AG08395 (cell line): ENCODE measurements at regions not wholly inside any gene's neighbourhood (a gene's known extent, or its start where the extent isn't known, plus 50 kb on each side); places are given as distances from the start of the nearest gene placed in this dataset.
"Not testable (repeated sequence)": the region's sequence is repeated elsewhere in the genome, so short reads cannot be mapped to it uniquely, and the experiment has no call there.

Experiments
- DNase-seq: peaks from one replicate; pipeline ENCODE4 v3.0.0; 2012; ENCODE audit warnings: mixed read lengths, low spot score

DNA sequence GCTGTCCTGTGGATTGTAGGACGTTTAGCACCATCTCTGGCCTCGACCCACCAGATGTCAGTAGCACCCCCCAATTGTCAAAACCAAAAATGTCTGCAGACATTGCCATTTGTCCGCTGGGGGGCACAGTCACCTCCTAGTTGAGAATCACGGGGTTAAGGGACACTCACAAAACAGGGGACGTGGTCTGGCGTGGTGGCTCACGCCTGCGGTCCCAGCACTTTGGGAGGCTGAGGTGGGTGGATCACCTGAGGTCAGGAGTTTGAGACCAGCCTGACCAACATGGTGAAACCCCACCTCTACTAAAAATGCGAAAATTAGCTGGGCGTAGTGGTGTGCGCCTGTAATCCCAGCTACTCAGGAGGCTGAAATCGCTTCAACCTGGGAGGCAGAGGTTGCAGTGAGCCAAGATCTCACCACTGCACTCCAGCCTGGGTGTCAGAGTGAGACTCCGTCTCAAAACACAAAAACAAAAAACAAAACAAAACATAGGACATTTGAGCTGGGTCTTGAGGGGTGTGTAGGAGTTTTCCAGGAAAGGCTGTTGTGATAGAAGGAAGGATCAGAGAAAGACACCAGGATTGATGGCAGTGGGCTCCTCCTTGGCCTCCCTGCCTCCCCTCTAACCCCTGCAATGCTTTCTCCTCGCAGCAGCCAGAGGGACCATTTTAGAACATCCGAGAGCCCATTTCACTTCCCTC is 171.8 kb upstream of the GSE1 start:
- DNase-seq: no peak

GRCh38 chr16:85441890-85442670 is 171.0 kb upstream of the GSE1 start:
- no peak for DNase-seq

DNA sequence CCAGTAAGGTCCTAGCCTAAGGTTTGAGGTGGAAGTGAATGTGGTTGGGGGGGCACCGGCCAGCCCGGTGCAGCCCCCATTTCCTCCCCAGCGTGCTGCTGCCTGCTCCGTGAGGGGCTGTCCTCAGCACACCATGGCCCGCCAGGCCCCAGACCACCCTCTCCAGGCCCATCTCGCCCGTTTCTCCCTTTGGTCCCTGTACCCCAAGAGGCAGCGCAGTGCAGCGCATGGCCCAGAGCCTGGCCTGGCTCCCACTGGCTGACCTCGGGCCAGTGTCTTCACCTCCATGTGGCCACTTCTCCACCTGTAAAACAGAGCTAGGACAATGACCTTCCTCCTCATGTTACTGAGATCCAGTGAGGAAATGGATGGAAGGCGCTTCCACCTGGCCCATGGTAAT is 170.0 kb upstream of the GSE1 start:
- DNase-seq: no peak

DNA sequence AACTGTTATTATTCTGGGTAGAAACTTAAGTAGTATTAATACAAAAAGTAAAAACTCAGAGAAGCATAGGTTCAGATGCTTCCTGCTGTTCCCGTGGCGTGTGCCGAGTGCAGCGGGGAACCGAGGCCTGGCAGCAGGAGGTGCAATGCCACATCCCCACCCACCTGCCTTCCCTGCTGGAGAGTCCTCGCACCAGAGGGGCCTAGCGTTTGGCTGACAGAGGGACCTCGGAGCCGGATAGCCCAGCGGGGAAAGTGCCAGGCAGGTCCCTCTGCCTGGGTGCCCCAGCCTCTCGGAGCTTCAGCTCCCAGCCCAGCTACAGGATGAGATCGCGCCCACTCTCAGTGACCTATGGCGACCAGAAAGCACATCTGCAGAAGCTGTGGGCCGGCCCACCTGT is 169.6 kb upstream of the GSE1 start:
- no peak for DNase-seq

DNA sequence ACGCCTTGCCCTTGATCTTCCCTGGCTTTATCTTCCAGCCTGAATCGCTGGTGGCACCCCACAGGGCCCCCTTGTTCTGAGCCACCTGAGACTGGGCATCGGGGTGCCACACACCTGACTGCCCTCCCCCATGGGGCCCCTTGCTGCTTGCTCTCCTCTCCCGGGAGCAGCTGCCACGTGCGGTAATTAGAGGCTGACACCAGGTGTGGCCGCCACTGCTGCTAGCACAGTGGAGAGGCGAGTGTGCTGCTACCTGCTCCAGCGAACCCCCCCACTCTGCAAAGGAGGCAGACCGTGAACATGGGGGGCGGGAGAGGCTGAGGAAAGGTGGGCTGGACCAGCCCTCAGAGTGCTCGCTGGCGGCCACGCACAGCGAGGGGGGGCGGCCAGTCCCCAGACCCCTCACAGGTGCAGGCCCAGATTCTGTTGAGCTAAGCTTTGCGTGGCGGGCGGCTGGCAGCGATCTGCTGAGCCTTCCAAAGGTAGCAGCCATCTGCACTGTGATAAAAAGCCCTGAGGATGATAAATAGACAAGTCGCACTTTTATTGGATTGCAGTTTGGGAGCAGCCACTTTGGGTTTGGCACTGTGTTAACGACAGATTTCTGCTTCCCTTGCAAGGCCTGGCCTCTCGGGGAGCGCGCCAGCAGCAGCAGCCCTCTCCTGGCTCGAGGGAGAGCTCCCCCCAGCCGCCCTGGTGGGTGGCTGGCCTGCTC is 167.9 kb upstream of the GSE1 start:
- no peak for DNase-seq

DNA sequence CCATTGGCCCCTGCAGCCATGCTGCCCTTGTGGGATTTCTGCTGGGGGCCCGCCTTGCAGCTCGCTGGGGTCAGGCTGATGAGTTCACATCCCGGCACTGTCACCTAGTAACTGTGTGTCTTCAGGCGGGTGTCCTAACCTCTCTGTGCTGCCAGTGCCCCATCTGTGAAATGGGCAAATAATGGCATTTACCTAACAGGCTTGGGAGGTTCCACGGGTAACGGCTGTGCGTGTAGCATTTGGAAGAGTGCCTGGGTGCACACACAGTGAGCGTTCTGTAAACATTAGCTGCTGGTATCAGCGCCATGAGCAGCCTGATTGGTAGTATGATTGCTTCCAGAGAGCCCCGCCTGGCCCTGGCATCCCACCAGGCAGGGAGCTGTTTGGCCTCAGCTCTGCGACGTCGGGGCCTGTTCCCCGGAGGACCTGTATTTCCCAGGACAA is 167.3 kb upstream of the GSE1 start:
- DNase-seq: no peak

DNA sequence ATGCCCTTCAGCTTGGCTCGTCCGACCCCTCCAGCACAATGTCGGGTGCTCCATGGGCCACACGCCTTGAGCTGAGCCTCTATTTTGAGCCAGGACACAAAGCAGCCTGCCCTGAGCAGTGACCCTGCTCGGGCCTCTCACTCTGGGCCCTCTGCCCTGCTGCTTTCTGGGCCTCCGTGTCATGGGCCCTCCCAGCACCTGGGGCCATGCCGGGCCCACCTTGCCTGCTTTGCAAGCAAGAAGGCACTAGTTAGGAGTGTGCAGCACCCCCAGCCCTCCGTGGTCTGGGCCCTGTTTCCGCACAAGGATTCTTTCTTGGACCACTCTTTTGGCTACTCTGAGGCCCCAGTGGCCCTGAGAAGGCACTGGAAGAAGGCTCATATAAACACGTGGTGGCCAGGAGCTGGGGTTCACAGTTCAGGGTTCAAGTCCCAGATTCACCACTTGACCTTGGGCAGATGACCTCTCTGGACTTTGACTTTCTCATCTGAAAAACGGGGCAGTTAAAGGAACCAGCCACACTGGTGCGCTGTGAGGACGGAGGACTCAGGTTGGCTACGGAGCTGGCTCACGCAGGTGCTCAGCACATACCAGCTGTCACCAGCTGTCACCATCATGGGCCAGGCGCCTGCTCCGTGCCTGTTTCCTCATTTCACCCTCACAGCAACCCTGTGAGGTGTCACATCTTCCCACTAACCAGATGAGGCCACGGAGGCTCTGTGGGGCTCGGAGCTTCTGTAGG is 166.0 kb upstream of the GSE1 start:
- no peak for DNase-seq

DNA sequence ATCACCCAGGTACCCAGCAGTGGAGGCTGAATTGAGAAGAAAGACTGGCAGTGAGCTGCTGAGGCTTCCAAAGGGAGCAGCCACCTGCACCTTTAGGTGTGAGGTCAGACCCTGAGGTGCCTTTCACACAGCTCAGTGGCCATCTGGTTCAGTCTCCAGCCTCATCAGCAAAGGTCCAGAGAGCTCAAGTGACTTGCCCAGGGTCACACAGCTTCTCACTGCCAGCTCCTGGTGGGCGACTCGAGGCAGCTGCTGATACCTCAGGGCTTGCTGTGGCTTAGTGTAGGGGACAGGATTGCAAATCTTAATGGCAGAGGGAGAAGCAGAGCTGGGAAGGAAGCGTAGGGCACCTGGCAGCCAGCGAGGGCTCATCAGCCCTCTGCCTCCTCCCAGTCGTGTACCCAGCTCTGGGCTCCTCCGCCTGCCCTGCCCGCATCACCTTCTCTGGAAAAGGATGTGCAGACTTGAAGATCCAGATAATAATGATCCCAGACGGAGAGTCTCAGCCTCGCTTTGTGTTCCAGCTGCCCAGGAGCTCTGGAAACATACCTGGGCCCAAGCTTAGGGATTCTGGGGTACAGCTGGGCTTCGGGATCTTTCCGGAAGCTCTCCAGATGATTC is 165.3 kb upstream of the GSE1 start:
- no peak for DNase-seq

DNA sequence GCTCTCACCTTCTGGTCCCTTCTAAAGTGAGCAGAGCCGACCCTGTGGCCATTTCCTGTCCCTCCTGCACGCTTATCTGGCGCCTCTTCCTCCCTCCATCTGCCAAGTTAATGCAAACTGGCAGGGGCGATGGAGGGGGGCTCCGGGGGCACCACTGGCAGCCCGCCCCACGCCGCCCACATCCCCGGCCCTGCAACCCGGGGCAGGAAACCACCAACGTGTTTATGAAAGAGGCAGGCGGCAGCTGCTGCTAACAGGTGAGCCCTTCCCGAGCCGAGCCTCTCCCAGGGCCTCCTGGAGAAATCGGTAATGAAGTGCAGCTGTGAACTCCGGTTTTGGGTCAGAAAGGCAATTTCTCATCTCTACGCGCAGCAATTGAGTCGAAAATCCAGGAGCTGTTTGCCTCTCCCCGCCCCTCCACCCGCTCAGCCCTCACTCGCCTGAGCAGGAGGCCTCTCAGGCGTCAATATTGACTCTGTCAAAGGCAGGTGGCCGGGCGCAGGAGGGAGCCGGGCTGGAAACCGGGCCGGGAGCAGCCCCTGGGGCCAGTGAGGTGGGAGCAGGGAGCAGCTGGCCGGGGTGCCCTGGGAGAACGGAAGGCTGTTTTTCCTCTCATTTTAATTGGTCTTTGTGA is 164.4 kb upstream of the GSE1 start:
- no peak for DNase-seq

DNA sequence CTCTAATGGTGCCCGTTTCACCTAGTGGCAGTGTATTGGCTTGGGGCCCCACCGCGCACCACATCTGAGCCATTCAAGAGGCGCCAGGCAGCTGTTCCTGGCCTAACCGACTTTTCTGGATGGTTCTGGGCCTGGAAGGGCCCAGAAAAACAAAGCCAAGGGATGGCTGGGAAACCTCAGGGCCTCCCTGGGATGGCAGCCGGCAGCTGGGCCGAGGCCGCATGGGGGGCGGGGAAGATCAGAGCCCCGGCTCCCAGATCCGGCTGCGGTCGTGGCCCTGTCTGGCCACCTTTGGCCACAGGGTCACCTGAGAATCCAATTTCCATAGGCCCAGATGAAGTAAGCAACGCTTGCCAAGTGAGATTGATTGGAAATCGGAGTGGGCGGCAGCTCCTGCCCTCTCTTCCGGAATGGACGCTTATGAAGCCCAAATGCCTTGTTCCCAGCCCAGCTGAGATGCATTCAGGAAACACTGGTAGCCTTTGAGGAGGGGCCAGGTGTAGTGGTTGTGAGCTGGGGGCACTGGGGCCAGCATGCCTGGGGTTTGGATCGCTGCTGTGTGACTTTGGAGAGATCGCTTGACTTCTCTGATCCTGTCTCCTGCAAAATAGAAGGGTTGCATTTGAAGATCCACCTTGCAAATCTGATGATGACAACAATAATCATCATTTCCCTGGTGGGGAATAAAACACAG is 163.8 kb upstream of the GSE1 start:
- no peak for DNase-seq

DNA sequence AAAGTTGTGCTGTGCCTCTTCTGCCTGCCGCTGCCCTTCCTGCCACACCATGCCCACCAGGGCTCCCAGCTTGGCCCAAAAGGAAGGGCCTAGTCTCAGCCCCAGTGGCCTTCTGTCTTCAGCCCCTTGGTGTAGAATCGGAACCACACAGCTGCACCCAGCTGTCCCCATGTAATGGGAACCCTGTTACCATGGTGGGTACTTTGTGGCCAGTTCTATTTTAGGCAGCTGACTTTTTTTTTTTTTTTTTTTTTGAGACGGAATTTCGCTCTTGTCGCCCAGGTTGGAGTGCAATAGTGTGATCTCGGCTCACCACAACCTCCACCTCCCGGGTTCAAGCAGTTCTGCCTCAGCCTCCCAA is 163.3 kb upstream of the GSE1 start:
- no peak for DNase-seq

DNA sequence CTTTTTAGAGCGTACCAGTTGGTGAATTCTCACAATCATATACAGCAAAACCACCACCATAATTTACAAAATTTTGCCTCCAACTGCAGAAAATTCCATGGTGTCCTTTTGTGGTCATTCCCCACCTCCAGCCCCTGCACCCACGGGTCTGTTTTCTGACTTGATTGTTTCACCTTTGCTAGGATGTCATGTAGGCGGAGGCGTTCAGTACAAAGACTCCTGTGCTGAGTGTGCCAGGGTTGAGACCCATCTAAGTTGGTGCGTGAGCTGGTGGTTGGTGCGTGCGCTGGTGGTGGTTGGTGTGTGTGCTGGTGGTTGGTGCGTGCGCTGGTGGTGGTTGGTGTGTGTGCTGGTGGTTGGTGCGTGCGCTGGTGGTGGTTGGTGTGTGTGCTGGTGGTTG is 162.0 kb upstream of the GSE1 start:
- not testable (repeated sequence) for DNase-seq

- no peak for DNase-seq
Measured at GRCh38 chr16:85451641-85452363, 161.3 kb upstream of the GSE1 start.

DNA sequence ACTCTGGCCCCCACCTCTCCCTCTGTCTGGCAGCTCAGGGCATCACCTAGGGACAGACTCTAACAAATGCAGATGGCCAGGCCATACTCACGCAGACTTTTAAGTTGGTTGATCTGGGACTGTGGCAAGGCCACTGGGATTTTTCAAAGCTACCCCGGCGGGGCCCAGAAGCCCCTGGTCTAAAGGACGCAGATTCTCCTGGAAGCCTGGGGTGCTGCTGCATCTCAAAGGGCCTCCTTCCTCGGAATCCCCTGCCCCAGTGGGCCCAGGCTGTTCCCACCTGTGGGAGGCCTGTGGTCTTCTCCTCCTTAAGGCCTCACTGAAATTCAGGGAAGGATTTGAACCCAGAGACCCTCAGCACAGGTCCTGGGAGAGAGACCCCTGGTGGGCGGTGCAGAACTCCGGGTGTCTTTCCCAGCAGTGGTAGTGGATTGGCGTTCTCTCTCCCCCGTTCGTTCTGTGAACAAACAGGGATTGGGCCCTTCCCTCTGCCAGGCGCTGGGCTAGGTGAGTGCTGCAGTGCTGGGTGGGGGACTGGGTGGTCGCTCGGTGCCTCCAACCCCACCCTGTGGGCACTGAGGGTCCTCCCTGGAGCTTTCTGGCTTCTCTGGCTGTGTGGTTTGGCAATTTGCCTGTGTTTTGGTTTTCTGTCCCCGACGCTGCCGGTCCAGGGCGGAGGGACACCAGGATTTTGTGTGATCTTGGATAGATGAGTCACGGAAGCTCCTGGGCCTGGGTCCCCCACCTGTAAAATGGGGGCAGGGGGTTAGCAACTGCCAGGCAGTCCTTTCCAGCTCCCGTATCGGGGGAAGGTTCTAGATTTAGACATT is 160.5 kb upstream of the GSE1 start:
- no peak for DNase-seq

DNA sequence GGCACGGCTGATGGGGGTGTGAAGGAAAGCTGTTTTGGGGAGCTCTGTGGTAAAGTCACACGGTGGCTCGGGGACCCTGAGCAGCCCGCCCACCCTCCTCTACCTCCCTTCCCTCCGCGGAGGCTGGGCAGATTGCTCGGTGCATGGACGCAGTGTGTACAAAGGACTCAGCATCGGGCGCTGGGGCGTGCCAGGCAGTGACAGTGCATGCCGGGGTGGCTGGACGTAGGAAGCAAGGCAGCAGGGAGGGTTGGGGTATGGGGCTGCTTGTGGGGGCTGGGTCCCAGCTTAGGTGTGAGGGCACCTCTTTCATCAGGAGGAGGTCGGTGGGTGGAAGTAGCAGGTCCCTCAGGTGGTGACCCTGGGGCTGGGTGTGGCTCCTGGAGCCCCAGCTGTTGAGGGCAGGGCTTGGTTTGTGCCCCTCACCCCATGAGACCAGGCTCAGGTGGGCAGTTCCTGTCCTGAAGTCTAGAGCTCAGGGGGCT is 159.9 kb upstream of the GSE1 start:
- DNase-seq: no peak

DNA sequence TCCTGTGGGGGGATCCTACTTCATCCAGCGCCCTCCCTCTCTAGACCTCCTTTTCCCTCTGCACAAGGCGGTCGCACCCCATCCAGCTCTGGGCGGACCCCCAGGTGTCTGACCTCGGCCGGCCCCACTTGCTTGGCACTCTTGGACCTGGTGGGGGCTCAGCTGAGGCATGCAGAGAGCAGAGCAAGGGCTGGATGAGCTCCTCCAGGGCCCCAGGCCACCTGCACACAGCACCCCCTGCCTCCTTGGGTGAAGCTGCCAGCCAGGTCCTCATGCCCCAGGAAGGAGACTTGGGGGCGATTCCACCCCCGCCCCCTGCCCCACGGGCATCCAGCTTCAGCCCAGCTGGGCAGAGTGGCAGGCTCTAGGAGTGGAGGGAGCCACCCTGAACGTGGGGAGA is 159.4 kb upstream of the GSE1 start:
- DNase-seq: no peak

GRCh38 chr16:85454171-85454872 is 158.8 kb upstream of the GSE1 start:
- no peak for DNase-seq

DNA sequence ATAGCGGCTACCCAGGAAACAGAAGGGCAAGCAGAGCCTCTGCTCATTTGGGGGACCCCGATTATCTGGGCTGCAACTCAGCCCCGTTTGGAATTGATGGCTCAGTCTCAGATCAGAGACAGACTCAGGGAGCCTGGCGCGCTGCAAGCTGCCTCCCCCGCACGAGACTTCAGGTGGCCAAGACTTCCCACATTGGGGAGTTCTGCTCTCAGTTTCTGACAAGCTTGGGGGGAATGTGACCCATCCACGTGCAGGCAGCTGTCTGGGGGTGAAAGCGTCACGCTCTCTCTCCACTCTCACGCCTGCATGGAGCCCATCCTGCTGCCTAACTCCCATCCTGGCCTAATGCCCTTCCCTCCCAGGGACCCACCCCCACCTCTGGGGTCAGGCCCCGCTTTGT is 157.6 kb upstream of the GSE1 start:
- DNase-seq: no peak
